ENCODE measurements at regions not wholly inside any gene's neighbourhood (a gene's known extent, or its start where the extent isn't known, plus 50 kb on each side); places are given as distances from the start of the nearest gene placed in this dataset.

- DNase-seq: no peak
These were observed 530.4 kb upstream of the MARCKS start for GRCh38 chr6:113326781-113327180.

DNA sequence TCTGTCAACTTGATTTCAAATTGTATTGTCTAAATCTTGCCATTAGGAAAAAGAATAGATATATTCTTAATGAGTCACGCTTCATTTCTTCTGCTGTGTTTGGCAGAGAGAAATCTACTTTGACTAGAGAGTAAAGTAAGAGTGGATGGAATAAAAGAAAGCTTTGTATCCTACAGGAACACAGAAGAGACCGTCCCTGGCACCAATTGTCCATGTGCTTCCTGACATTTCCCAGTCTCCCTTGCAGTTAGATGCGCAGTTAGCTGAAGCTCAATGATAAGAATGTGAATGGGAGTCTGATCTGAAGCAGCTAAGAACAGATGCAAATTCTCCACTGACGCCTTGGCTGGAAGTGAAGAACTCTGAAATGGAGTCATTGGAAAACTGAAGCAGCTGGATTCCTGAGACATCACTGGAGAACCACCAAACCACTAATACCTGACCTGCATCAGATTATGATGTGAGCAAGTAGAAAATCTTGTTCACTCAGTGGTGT lies 528.2 kb upstream of the MARCKS start:
- no peak for DNase-seq

- no peak for DNase-seq
These were observed 527.1 kb upstream of the MARCKS start for GRCh38 chr6:113329942-113330635.

- DNase-seq: no peak
These were observed 526.6 kb upstream of the MARCKS start for GRCh38 chr6:113330636-113330946.

GRCh38 chr6:113331021-113331420 lies 526.1 kb upstream of the MARCKS start:
- no peak for DNase-seq

GRCh38 chr6:113338644-113339043 lies 518.5 kb upstream of the MARCKS start:
- DNase-seq: no peak

GRCh38 chr6:113339209-113339608 lies 517.9 kb upstream of the MARCKS start:
- DNase-seq: no peak

GRCh38 chr6:113340371-113340770 lies 516.8 kb upstream of the MARCKS start:
- DNase-seq: no peak

DNA sequence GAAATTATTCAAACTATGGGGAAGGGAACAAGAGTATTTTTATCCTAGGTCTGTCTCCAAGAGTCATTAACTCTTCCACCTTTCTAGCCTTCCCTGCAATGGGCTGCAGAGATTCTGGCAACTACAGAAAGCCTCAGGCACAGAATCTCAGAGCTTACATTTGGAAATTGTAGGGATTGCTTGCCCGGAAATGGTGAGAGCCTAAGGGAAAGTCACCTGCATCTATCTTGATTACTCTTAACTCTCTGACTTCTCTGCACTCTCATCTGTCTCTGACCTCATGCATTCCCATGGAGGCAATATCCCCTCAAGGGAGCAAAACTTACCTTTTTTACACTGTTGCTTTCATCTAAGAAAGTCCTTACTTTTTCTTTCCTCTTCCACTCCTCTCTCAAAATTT lies 513.2 kb upstream of the MARCKS start:
- DNase-seq: no peak

DNA sequence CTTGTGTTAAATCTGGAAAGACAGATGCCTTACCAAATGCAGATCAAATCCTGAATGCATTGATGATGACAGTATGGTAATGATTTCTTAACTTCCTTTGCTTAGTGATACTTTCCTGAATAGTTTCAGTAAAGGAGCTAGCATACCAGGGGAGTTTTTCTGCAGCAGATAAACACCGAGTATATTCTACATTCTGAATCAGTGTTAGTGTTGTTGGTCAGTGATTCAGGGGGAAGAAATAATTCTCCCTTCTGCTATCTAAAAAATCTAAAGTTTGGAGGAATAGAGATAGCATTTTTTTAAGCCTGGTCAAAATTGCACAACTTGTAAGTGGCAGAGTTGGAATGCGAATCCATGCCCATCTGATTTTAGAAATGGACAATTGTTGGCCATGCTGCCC lies 512.2 kb upstream of the MARCKS start:
- no peak for DNase-seq

- DNase-seq: no peak
These were observed 509.7 kb upstream of the MARCKS start for GRCh38 chr6:113347436-113347835.

DNA sequence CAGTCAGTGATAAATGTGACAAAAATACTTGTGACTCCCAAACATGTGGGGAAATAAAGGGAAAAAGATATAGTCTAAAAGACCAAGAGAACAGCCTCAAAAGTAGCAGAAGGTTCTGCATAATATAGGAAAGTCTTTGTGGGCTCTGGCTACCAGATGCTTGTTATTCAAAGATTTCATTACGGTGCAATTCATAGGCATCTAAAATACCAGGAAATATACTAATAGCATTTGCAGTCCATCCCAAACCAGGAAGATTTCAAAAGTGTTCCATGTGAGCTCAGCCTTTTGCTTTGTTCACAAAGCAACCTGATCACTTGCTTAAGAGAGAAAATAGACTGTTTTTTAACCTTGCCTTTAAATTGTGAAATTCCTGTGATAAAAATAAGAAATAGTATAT lies 506.7 kb upstream of the MARCKS start:
- DNase-seq: no peak

GRCh38 chr6:113351173-113351834 lies 505.8 kb upstream of the MARCKS start:
- DNase-seq: no peak

GRCh38 chr6:113352029-113352801 lies 504.9 kb upstream of the MARCKS start:
- no peak for DNase-seq

GRCh38 chr6:113352831-113353230 lies 504.3 kb upstream of the MARCKS start:
- DNase-seq: no peak

DNA sequence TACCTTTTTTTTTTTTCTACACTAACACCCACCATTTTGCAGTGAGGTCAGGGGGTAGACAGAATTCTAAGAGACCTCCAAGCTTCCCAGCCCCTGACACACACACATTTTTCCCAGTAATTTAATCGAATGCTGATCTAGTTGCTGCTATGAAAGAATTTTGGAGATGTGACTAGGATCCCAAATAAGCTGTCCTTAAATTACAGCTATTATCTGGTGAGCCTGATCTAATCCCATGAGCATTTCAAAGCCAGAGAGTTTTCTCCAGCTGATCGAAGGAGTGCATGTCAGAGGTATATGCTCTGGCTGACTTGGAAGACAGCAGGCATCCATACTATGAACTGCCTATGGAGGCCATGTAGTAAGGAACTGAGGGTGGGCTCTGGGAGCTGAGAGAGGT lies 503.8 kb upstream of the MARCKS start:
- no peak for DNase-seq

GRCh38 chr6:113354204-113354895 lies 502.8 kb upstream of the MARCKS start:
- DNase-seq: no peak

DNA sequence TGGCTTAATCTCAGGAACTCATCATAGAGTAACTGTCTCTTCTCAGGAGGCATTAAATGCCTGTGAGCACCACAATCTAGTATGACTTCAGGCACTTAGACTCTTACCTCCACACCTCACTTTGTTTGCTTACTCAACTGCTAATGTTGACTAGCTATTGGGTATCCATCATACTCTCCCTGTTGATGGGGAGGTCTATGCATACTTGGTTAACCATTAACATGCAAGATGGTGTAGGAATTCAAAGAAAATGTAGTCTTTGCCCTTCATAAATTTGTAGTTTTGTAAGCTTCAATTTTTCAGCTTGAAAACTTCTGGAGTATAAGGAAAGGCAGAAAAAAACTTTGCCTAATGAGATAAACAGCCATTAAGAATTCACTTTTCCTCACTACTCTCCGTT lies 501.0 kb upstream of the MARCKS start:
- DNase-seq: no peak

DNA sequence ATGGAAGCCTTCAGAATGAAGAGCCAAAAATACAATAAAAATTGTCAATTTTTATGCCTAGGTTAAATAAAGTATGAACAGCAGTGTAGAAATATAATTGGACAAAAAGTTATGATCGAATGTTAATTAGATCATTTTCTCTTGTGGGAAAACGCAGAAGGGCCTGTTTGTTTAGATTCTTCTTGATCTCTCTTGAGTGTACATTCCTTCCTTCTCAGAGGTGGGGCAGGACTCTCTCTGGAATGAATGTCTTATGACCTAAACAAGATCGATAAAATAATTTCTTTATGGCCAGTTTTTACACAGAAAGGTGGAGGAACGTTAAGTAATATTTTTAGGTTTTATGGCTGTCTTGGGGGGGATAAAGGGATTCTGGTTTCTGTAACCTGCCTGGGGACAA lies 500.1 kb upstream of the MARCKS start:
- DNase-seq: no peak

GRCh38 chr6:113358063-113358583 lies 499.0 kb upstream of the MARCKS start:
- DNase-seq: no peak

DNA sequence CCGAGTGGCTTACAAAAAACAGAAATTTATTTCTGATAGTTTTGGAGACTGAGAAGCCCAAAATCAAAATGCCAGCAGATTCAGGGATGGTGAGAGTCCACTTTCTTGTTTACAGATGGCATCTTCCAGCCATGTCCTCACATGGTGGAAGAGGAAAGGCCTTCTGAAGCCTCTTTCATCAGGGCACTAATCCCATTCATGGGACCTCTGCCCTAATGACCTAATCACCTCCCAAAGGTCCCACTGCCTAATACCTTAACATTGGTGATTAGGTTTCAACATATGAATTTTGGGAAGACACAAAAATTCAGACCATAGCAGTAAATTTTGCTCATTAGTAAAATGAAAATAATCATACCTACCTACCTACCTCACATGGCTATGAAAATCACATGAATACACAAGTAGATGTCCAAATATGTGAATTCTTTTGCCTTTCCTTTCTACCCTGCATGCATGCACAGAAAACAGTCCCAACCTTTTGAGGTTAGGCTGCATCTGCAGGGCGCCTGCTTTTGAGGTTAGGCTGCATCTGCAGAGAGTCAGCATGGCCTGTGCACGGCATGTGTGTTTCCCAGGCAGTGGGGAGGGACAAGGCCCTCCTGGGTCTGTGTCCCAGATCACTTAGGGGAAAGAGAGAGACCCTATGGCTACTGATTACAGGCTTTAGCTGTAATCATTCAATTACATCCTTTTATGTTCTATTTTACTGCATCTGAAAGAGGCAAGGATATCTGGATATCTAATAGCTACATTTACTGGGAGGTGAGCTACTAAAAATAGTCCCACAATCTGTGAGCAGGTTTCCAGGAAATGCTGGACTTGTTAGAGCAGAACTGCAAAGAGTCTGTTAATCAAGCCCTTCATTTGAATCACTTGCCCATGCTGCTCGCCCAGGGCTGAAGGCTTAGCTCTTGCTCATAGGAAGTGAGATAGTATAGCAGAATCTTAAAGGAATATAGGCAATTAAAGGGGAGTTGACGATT lies 497.7 kb upstream of the MARCKS start:
- DNase-seq: no peak

Measured in activated naive CD4-positive, alpha-beta T cell treated with Interleukin-2 at 50 U/mL for 16 hours (primary cell).